H9 (cell line): ENCODE measurements at regions not wholly inside any gene's neighbourhood (a gene's known extent, or its start where the extent isn't known, plus 50 kb on each side); places are given as distances from the start of the nearest gene placed in this dataset.

Experiments used
- DNase-seq: peaks from one replicate; pipeline ENCODE4 v3.0.0-alpha.2; 2017
- H2AFZ ChIP-seq: one replicate; pipeline ENCODE4 v1.6.1; 2013; ENCODE audit warnings: mild to moderate bottlenecking, low read length, control low read depth, moderate library complexity
- H2AK5ac ChIP-seq: 2 replicates; pipeline ENCODE4 v1.6.1; 2013; ENCODE audit warnings: low read length, control low read depth, mixed read lengths; ENCODE audit not compliant: insufficient read length
- H2BK120ac ChIP-seq: one replicate; pipeline ENCODE4 v1.6.1; 2013; ENCODE audit warnings: low read depth, mild to moderate bottlenecking, low read length, control low read depth, inconsistent platforms; ENCODE audit not compliant: poor library complexity, severe bottlenecking
- H2BK12ac ChIP-seq: 2 replicates; pipeline ENCODE4 v1.6.1; 2013; ENCODE audit warnings: low read length, control low read depth, mixed read lengths, low read depth; ENCODE audit not compliant: insufficient read length
- H2BK15ac ChIP-seq: 2 replicates; pipeline ENCODE4 v1.6.1; 2013; ENCODE audit warnings: low read depth, low read length, control low read depth
- H2BK20ac ChIP-seq: one replicate; pipeline ENCODE4 v1.6.1; 2013; ENCODE audit warnings: low read depth, mild to moderate bottlenecking, low read length, control low read depth, inconsistent platforms; ENCODE audit not compliant: poor library complexity, severe bottlenecking
- H2BK5ac ChIP-seq: 2 replicates; pipeline ENCODE4 v1.6.1; 2013; ENCODE audit warnings: low read length, control low read depth, mixed read lengths; ENCODE audit not compliant: insufficient read length
- H3K14ac ChIP-seq: 2 replicates; pipeline ENCODE4 v1.6.1; 2013; ENCODE audit warnings: low read length, control low read depth; ENCODE audit not compliant: insufficient read depth
- H3K18ac ChIP-seq: 2 replicates; pipeline ENCODE4 v1.6.1; 2013; ENCODE audit warnings: low read depth, mild to moderate bottlenecking, mixed read lengths, low read length, control low read depth; ENCODE audit not compliant: insufficient read length
- H3K23ac ChIP-seq: 2 replicates; pipeline ENCODE4 v1.6.1; 2013; ENCODE audit warnings: low read length, control low read depth, mixed read lengths, low read depth; ENCODE audit not compliant: insufficient read length
- H3K23me2 ChIP-seq: 2 replicates; pipeline ENCODE4 v1.6.1; 2013; ENCODE audit warnings: low read depth, mild to moderate bottlenecking, mixed read lengths, low read length, control low read depth; ENCODE audit not compliant: insufficient read length, poor library complexity, severe bottlenecking
- H3K27ac ChIP-seq: 2 replicates; pipeline ENCODE4 v1.5.1; 2013; ENCODE audit warnings: low read length, control low read depth, mixed read lengths, low read depth; ENCODE audit not compliant: insufficient read length
- H3K27me3 ChIP-seq: 2 replicates; pipeline ENCODE4 v1.6.1; 2013; ENCODE audit warnings: low read length, control low read depth, inconsistent platforms; ENCODE audit not compliant: insufficient read depth
- H3K4ac ChIP-seq: 2 replicates; pipeline ENCODE4 v1.6.1; 2013; ENCODE audit warnings: low read depth, mild to moderate bottlenecking, control low read depth, inconsistent platforms, low read length, moderate library complexity
- H3K4me1 ChIP-seq: 2 replicates; pipeline ENCODE4 v1.6.1; 2013; ENCODE audit warnings: low read length, control low read depth, inconsistent platforms; ENCODE audit not compliant: insufficient read depth
- H3K4me2 ChIP-seq: 2 replicates; pipeline ENCODE4 v1.6.1; 2013; ENCODE audit warnings: low read length, control low read depth, mixed read lengths; ENCODE audit not compliant: insufficient read length, insufficient read depth
- H3K56ac ChIP-seq: 2 replicates; pipeline ENCODE4 v1.6.1; 2013; ENCODE audit warnings: low read depth, mild to moderate bottlenecking, mixed read lengths, low read length, control low read depth; ENCODE audit not compliant: insufficient read length
- H3K79me1 ChIP-seq: 2 replicates; pipeline ENCODE4 v1.6.1; 2013; ENCODE audit warnings: low read depth, mild to moderate bottlenecking, moderate library complexity, low read length, control low read depth, inconsistent platforms; ENCODE audit not compliant: insufficient read depth, poor library complexity, severe bottlenecking
- H3K79me2 ChIP-seq: 2 replicates; pipeline ENCODE4 v1.6.1; 2013; ENCODE audit warnings: low read length, control low read depth, inconsistent platforms; ENCODE audit not compliant: insufficient read depth
- H3K9ac ChIP-seq: 2 replicates; pipeline ENCODE4 v1.6.1; 2013; ENCODE audit warnings: low read length, control low read depth, mixed read lengths; ENCODE audit not compliant: insufficient read length; ENCODE audit errors: extremely low read depth
- H3K9me3 ChIP-seq: one replicate; pipeline ENCODE4 v1.6.1; 2013; ENCODE audit warnings: low read depth, low read length, inconsistent platforms; ENCODE audit not compliant: control insufficient read depth
- H3T11ph ChIP-seq: one replicate; pipeline ENCODE4 v1.6.1; 2013; ENCODE audit warnings: mild to moderate bottlenecking, low read length, control low read depth, inconsistent platforms
- H4K20me1 ChIP-seq: one replicate; pipeline ENCODE4 v1.6.1; 2013; ENCODE audit not compliant: control insufficient read depth, insufficient read length, insufficient read depth
- H4K5ac ChIP-seq: 2 replicates; pipeline ENCODE4 v1.6.1; 2013; ENCODE audit warnings: low read depth, mild to moderate bottlenecking, mixed read lengths, low read length, control low read depth; ENCODE audit not compliant: insufficient read length
- H4K8ac ChIP-seq: replicated peaks from 2 replicates; pipeline ENCODE4 v1.6.1; 2013; ENCODE audit warnings: low read length, control low read depth, mixed read lengths, low read depth; ENCODE audit not compliant: insufficient read length
- H4K91ac ChIP-seq: 2 replicates; pipeline ENCODE4 v1.6.1; 2013; ENCODE audit warnings: low read depth, mild to moderate bottlenecking, moderate library complexity, mixed read lengths, low read length, control low read depth; ENCODE audit not compliant: insufficient read length
- H3K27ac Mint-ChIP-seq, 3 experiments: 2 replicates in 2 of 3; 3 replicates in 1 of 3; pipeline ENCODE4 v1.8.0; 2020 to 2021; ENCODE audit warnings: mixed read lengths in 3 of 3, mild to moderate bottlenecking in 1 of 3, moderate library complexity in 1 of 3
- H3K27me3 Mint-ChIP-seq: 2 replicates; pipeline ENCODE4 v1.8.0; 2021; ENCODE audit warnings: low read depth, mild to moderate bottlenecking, moderate library complexity, mixed read lengths
- H3K36me3 Mint-ChIP-seq, 3 experiments: 2 replicates in 2 of 3; 3 replicates in 1 of 3; pipeline ENCODE4 v1.8.0; 2020 to 2021; ENCODE audit warnings: low read depth in 3 of 3, mixed read lengths in 3 of 3; ENCODE audit not compliant: insufficient read depth in 1 of 3
- H3K4me1 Mint-ChIP-seq, 2 experiments: 2 replicates each; pipeline ENCODE4 v1.8.0; 2020; ENCODE audit warnings: mixed read lengths in 2 of 2
- H3K4me3 Mint-ChIP-seq, 2 experiments: 2 replicates in 1 of 2; 3 replicates in 1 of 2; pipeline ENCODE4 v1.8.0; 2020 to 2021; ENCODE audit warnings: mild to moderate bottlenecking in 2 of 2, mixed read lengths in 2 of 2, moderate library complexity in 1 of 2
- H3K9me3 Mint-ChIP-seq, 2 experiments: 2 replicates in 1 of 2; 3 replicates in 1 of 2; pipeline ENCODE4 v1.8.0; 2020; ENCODE audit warnings: mild to moderate bottlenecking in 2 of 2, mixed read lengths in 2 of 2, moderate library complexity in 1 of 2
- TF ChIP-seq, protein P1 (sequence below): fragments of 200-600 bp; sonication (generic); conservative IDR thresholded peaks from 3 replicates; pipeline ENCODE4 v1.8.0; 2021; ENCODE audit warnings: antibody characterized with exemption, mild to moderate bottlenecking

- no peaks in the 10 kb centered on the region for H3K79me1 ChIP-seq
- no peaks in the 10 kb centered on the region for H3K79me2 ChIP-seq
- Mint-ChIP-seq H3K27ac (no peak overlapping the region), H3K36me3 (peaks cover 4 to 19% (median 6%) of the 10 kb centered on the region in 3 experiments; a peak in 5 of 7 replicates), H3K4me1 (peaks cover 0 to 3% of the 10 kb centered on the region in 2 experiments; a peak in 1 of 4 replicates), H3K4me3 (no peak overlapping the region), H3K27me3 (no peaks in the 10 kb centered on the region), H3K9me3 (peaks cover 15 to 25% of the 10 kb centered on the region in 2 experiments)
- H3K4me2 ChIP-seq = no peak overlapping the region
- H3K9me3 ChIP-seq = no peaks in the 10 kb centered on the region
- no peak overlapping the region for H2BK15ac ChIP-seq
- H3K27ac ChIP-seq = no peak overlapping the region
- no peak overlapping the region for H4K8ac ChIP-seq
- H2BK20ac ChIP-seq = no peak overlapping the region
- no peak overlapping the region for H2BK120ac ChIP-seq
- TF ChIP-seq, protein P1, sequence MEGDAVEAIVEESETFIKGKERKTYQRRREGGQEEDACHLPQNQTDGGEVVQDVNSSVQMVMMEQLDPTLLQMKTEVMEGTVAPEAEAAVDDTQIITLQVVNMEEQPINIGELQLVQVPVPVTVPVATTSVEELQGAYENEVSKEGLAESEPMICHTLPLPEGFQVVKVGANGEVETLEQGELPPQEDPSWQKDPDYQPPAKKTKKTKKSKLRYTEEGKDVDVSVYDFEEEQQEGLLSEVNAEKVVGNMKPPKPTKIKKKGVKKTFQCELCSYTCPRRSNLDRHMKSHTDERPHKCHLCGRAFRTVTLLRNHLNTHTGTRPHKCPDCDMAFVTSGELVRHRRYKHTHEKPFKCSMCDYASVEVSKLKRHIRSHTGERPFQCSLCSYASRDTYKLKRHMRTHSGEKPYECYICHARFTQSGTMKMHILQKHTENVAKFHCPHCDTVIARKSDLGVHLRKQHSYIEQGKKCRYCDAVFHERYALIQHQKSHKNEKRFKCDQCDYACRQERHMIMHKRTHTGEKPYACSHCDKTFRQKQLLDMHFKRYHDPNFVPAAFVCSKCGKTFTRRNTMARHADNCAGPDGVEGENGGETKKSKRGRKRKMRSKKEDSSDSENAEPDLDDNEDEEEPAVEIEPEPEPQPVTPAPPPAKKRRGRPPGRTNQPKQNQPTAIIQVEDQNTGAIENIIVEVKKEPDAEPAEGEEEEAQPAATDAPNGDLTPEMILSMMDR = no peak
- no peak overlapping the region for H2AFZ ChIP-seq
- H4K5ac ChIP-seq = no peak overlapping the region
- H3K4me1 ChIP-seq = no peaks in the 10 kb centered on the region
- no peak overlapping the region for H3K4ac ChIP-seq
- H3K14ac ChIP-seq = no peak overlapping the region
- H3T11ph ChIP-seq = no peak overlapping the region
- H3K56ac ChIP-seq = no peak overlapping the region
- H2BK12ac ChIP-seq = no peak overlapping the region
- no peak for DNase-seq
- H3K23ac ChIP-seq = no peak overlapping the region
- H3K9ac ChIP-seq = no peak overlapping the region
- H4K20me1 ChIP-seq = no peaks in the 10 kb centered on the region
- H4K91ac ChIP-seq = no peak overlapping the region
- no peak overlapping the region for H3K18ac ChIP-seq
- no peak overlapping the region for H2BK5ac ChIP-seq
- H3K27me3 ChIP-seq = no peaks in the 10 kb centered on the region
- no peaks in the 10 kb centered on the region for H3K23me2 ChIP-seq
- no peak overlapping the region for H2AK5ac ChIP-seq
These were observed 1518.2 kb upstream of the TMEFF2 start for GRCh38 chr2:193712912-193713311.
